ENCODE measurements at regions not wholly inside any gene's neighbourhood (a gene's known extent, or its start where the extent isn't known, plus 50 kb on each side); places are given as distances from the start of the nearest gene placed in this dataset.

GRCh38 chr17:72253597-72253996 is 132.8 kb downstream of the SOX9 start:
- no peak for DNase-seq
- intact Hi-C loops (cut with DNase I), result no loop called here
- Histone ChIP-seq H3K27ac (no peak overlapping the region), H3K4me1 (replicated peaks in 1 of 2) (no peaks in the 10 kb centered on the region), H3K4me3 (no peak overlapping the region), H3K27me3 (no peaks in the 10 kb centered on the region), H3K9me3 (replicated peaks in 1 of 3) (no peaks in the 10 kb centered on the region), H3K36me3 (replicated peaks in 1 of 2) (no peaks in the 10 kb centered on the region)
- TF ChIP-seq, protein P1, sequence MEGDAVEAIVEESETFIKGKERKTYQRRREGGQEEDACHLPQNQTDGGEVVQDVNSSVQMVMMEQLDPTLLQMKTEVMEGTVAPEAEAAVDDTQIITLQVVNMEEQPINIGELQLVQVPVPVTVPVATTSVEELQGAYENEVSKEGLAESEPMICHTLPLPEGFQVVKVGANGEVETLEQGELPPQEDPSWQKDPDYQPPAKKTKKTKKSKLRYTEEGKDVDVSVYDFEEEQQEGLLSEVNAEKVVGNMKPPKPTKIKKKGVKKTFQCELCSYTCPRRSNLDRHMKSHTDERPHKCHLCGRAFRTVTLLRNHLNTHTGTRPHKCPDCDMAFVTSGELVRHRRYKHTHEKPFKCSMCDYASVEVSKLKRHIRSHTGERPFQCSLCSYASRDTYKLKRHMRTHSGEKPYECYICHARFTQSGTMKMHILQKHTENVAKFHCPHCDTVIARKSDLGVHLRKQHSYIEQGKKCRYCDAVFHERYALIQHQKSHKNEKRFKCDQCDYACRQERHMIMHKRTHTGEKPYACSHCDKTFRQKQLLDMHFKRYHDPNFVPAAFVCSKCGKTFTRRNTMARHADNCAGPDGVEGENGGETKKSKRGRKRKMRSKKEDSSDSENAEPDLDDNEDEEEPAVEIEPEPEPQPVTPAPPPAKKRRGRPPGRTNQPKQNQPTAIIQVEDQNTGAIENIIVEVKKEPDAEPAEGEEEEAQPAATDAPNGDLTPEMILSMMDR (IDR thresholded peaks at IDR 0.05), result no peak
- TF ChIP-seq POLR2A (IDR thresholded peaks at IDR 0.05), result no peak
- WGBS, 4 donors, result 63 to 77% (median 71%) methylated on average over 3 of the region's 3 CpGs

DNA sequence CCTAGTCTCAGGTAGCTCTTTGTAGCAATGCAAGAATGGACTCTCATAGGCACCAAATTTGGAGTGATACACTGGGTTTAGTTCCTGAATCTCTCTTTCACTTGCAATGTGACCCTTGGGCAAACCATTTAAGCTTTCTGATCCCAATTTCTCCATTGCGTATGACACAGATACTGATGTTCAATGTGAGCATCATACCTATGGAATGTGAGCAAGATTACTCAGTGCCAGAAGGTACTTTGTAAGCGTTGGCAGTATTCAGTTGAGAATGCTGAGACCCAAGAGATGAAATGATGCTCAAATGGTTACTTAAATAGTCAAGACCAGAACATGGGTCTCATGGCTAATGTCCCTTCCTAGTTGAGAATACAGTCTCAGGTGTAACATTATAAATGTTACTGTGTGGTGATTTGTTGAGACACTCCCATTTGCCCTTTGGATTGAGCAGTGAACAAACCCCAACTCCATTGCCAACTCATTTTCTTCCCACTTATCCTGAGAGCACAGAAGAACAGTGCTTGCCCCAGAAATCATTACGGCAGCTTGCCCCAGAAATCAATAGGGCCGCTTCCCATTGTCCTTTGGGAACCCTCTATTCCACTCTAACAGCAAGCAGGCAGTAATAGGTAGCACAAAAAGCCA is 134.1 kb downstream of the SOX9 start:
- 85 to 94% (median 90%) methylated on average over 4 of the region's 4 CpGs for WGBS, 4 donors

GRCh38 chr17:72255481-72255880 is 134.7 kb downstream of the SOX9 start:
- H3K36me3 ChIP-seq (replicated peaks in 1 of 2), result no peaks in the 10 kb centered on the region
- no peak overlapping the region for H3K27ac ChIP-seq
- H3K4me3 ChIP-seq, result no peak overlapping the region
- intact Hi-C loops (cut with DNase I), result no loop called here
- WGBS, 4 donors, result 81 to 96% (median 89%) methylated on average over 3 of the region's 3 CpGs
- H3K4me1 ChIP-seq (replicated peaks in 1 of 2), result no peaks in the 10 kb centered on the region
- H3K9me3 ChIP-seq (replicated peaks in 1 of 3), result no peaks in the 10 kb centered on the region
- no peak for DNase-seq
- TF ChIP-seq POLR2A (IDR thresholded peaks at IDR 0.05), result no peak
- TF ChIP-seq, protein P1 (IDR thresholded peaks at IDR 0.05), result no peak
- H3K27me3 ChIP-seq, result no peaks in the 10 kb centered on the region

More for the DNA sequence above, 134.1 kb downstream of the SOX9 start:
- no peak for TF ChIP-seq POLR2A (IDR thresholded peaks at IDR 0.05)
- TF ChIP-seq, protein P1 (IDR thresholded peaks at IDR 0.05), result no peak
- no peaks in the 10 kb centered on the region for H3K9me3 ChIP-seq (replicated peaks in 1 of 3)
- intact Hi-C loops (cut with DNase I), result no loop called here
- no peak overlapping the region for H3K4me3 ChIP-seq
- no peak overlapping the region for H3K27ac ChIP-seq
- no peaks in the 10 kb centered on the region for H3K4me1 ChIP-seq (replicated peaks in 1 of 2)
- no peak for DNase-seq
- no peaks in the 10 kb centered on the region for H3K36me3 ChIP-seq (replicated peaks in 1 of 2)
- no peaks in the 10 kb centered on the region for H3K27me3 ChIP-seq

GRCh38 chr17:72258711-72259110 is 137.9 kb downstream of the SOX9 start:
- DNase-seq, result no peak
- intact Hi-C loops (cut with DNase I), result no loop called here
- WGBS, 4 donors, result 86 to 91% (median 90%) methylated on average over 3 of the region's 3 CpGs

More at GRCh38 chr17:72258711-72259110, 137.9 kb downstream of the SOX9 start:
- Histone ChIP-seq H3K27me3 (no peaks in the 10 kb centered on the region), H3K9me3 (replicated peaks in 1 of 3) (no peaks in the 10 kb centered on the region), H3K27ac (no peak overlapping the region), H3K4me1 (replicated peaks in 1 of 2) (no peaks in the 10 kb centered on the region), H3K36me3 (replicated peaks in 1 of 2) (no peaks in the 10 kb centered on the region), H3K4me3 (no peak overlapping the region)
- TF ChIP-seq POLR2A (IDR thresholded peaks at IDR 0.05), result no peak
- TF ChIP-seq, protein P1 (IDR thresholded peaks at IDR 0.05), result no peak
